ENCODE measurements at regions not wholly inside any gene's neighbourhood (a gene's known extent, or its start where the extent isn't known, plus 50 kb on each side); places are given as distances from the start of the nearest gene placed in this dataset.
A peak's percentile ranks its signal among the peaks of the same experiment; 100 is the strongest.

- TF ChIP-seq CTCF (IDR thresholded peaks at IDR 0.05) = no peak
- intact Hi-C loops (cut with DNase I) = no loop called here
- Histone ChIP-seq H3K27me3 (no peaks in the 10 kb centered on the region), H3K27ac (no peak overlapping the region), H3K4me3 (no peak overlapping the region), H3K9me3 (no peaks in the 10 kb centered on the region), H3K36me3 (no peaks in the 10 kb centered on the region), H3K4me1 (no peaks in the 10 kb centered on the region)
- ATAC-seq = no peak
- no peak for DNase-seq
Observed at GRCh38 chr4:174430576-174430975, 91.7 kb downstream of the HPGD start.

- ATAC-seq (no peak), DNase-seq (no peak)
- Histone ChIP-seq H3K27me3 (no peaks in the 10 kb centered on the region), H3K4me1 (no peaks in the 10 kb centered on the region), H3K36me3 (no peaks in the 10 kb centered on the region), H3K4me3 (no peak overlapping the region), H3K9me3 (no peaks in the 10 kb centered on the region), H3K27ac (no peak overlapping the region)
- intact Hi-C loops (cut with DNase I) = no loop called here
- no peak for TF ChIP-seq CTCF (IDR thresholded peaks at IDR 0.05)
Observed at GRCh38 chr4:174429701-174430410, 92.4 kb downstream of the HPGD start.

- no peaks in the 10 kb centered on the region for H3K36me3 ChIP-seq
- no peak for DNase-seq
- peaks cover 7% of the 10 kb centered on the region for H3K4me1 ChIP-seq
- H3K27ac ChIP-seq = no peak overlapping the region
- ATAC-seq = peak; percentile 65
- no peaks in the 10 kb centered on the region for H3K27me3 ChIP-seq
- no peak for TF ChIP-seq CTCF (IDR thresholded peaks at IDR 0.05)
- no peak overlapping the region for H3K4me3 ChIP-seq
- H3K9me3 ChIP-seq = no peaks in the 10 kb centered on the region
- intact Hi-C loops (cut with DNase I) = no loop called here
Observed at GRCh38 chr4:174427571-174428140, 94.6 kb downstream of the HPGD start.

GRCh38 chr4:174425669-174426068, 96.6 kb downstream of the HPGD start:
- no peaks in the 10 kb centered on the region for H3K9me3 ChIP-seq
- intact Hi-C loops (cut with DNase I) = no loop called here
- H3K27ac ChIP-seq = no peak overlapping the region
- ATAC-seq (no peak), DNase-seq (no peak)
- H3K4me3 ChIP-seq = no peak overlapping the region
- no peaks in the 10 kb centered on the region for H3K36me3 ChIP-seq
- peaks cover 7% of the 10 kb centered on the region for H3K4me1 ChIP-seq
- TF ChIP-seq CTCF (IDR thresholded peaks at IDR 0.05) = no peak
- H3K27me3 ChIP-seq = no peaks in the 10 kb centered on the region

- no peak for TF ChIP-seq CTCF (IDR thresholded peaks at IDR 0.05)
- Histone ChIP-seq H3K27ac (no peak overlapping the region), H3K9me3 (no peaks in the 10 kb centered on the region), H3K4me3 (no peak overlapping the region), H3K27me3 (no peaks in the 10 kb centered on the region), H3K36me3 (no peaks in the 10 kb centered on the region), H3K4me1 (peaks cover 7% of the 10 kb centered on the region)
- DNase-seq = no peak
- intact Hi-C loops (cut with DNase I) = no loop called here
- ATAC-seq = peak; percentile 55
Observed at GRCh38 chr4:174423257-174423944, 98.9 kb downstream of the HPGD start.

Data from upper lobe of right lung (tissue), 1 donor.